ENCODE measurements at regions not wholly inside any gene's neighbourhood (a gene's known extent, or its start where the extent isn't known, plus 50 kb on each side); places are given as distances from the start of the nearest gene placed in this dataset.

- DNase-seq (ENCODE audit: low read depth) = no peak
- TF ChIP-seq CTCF (IDR thresholded peaks at IDR 0.05; ENCODE audit: insufficient read depth, low read depth, low read length) = no peak
- Histone ChIP-seq H3K4me3 (ENCODE audit: low read depth, low read length) (no peak overlapping the region), H3K36me3 (ENCODE audit: control insufficient read depth, insufficient read depth, low read length) (no peaks in the 10 kb centered on the region), H3K27me3 (ENCODE audit: control insufficient read depth, insufficient read depth, low read length) (no peaks in the 10 kb centered on the region)
- POLR2A ChIA-PET = no interaction called here
- CTCF ChIA-PET = interaction anchor here (0.6 kb wide), 1 partner anchor 25 kb away, joined by 6 read pairs; no protein-coding TSS in a partner anchor
These were observed 571.6 kb downstream of the LRRIQ3 start for GRCh38 chr1:73626326-73626725.

- Histone ChIP-seq H3K27me3 (ENCODE audit: control insufficient read depth, insufficient read depth, low read length) (no peaks in the 10 kb centered on the region), H3K4me3 (ENCODE audit: low read depth, low read length) (no peak overlapping the region), H3K36me3 (ENCODE audit: control insufficient read depth, insufficient read depth, low read length) (no peaks in the 10 kb centered on the region)
- ChIA-PET POLR2A (no interaction called here), CTCF (no interaction called here)
- no peak for TF ChIP-seq CTCF (IDR thresholded peaks at IDR 0.05; ENCODE audit: insufficient read depth, low read depth, low read length)
- DNase-seq (ENCODE audit: low read depth) = no peak
These were observed 574.0 kb downstream of the LRRIQ3 start for GRCh38 chr1:73623946-73624345.

DNA sequence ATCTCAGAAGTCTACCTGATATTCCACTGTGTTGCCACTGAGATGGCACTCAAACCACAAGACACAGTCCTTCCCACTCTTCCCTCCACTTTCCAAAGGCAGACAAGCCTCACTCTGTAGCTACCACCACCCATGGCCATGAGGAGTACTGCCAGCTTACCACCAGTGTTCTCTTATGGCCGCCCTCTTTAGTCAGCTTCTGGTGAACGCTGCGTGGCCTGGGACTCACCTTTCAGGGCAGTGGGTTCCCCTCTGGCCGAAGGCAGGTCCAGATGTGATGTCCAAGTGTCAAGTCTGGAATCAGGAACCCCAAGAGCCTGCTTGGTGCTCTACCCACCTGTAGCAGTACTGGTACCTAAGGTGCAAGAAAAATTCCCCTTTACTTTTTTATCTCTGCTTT lies 580.8 kb downstream of the LRRIQ3 start:
- Histone ChIP-seq H3K27me3 (ENCODE audit: control insufficient read depth, insufficient read depth, low read length) (no peaks in the 10 kb centered on the region), H3K36me3 (ENCODE audit: control insufficient read depth, insufficient read depth, low read length) (no peaks in the 10 kb centered on the region), H3K4me3 (ENCODE audit: low read depth, low read length) (no peak overlapping the region)
- TF ChIP-seq CTCF (IDR thresholded peaks at IDR 0.05; ENCODE audit: insufficient read depth, low read depth, low read length) = no peak
- no peak for DNase-seq (ENCODE audit: low read depth)
- ChIA-PET POLR2A (no interaction called here), CTCF (no interaction called here)

DNA sequence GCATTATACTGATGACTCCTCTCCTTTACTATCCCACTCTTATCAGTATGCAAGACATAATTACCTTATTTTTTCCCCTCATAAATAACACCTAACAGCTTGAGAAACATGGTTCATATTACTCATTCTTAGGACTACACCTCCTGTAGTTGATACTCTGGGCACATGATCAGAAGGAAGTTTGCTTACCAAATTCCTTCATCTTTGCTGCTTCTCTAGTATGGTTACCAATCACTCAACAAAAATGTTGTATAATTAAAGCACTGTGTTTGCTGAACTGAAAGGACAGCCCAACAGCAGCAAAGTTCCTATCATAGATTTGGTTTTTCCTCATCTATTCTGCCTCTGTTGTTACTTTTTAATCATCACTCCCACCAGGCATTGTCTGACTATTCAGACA lies 586.3 kb downstream of the LRRIQ3 start:
- H3K4me3 ChIP-seq (ENCODE audit: low read depth, low read length) = no peak overlapping the region
- POLR2A ChIA-PET = no interaction called here
- no peaks in the 10 kb centered on the region for H3K36me3 ChIP-seq (ENCODE audit: control insufficient read depth, insufficient read depth, low read length)
- no peak for TF ChIP-seq CTCF (IDR thresholded peaks at IDR 0.05; ENCODE audit: insufficient read depth, low read depth, low read length)
- DNase-seq (ENCODE audit: low read depth) = no peak
- H3K27me3 ChIP-seq (ENCODE audit: control insufficient read depth, insufficient read depth, low read length) = no peaks in the 10 kb centered on the region
- CTCF ChIA-PET = no interaction called here

GRCh38 chr1:73604739-73605138 lies 593.2 kb downstream of the LRRIQ3 start:
- H3K27me3 ChIP-seq (ENCODE audit: control insufficient read depth, insufficient read depth, low read length) = no peaks in the 10 kb centered on the region
- H3K4me3 ChIP-seq (ENCODE audit: low read depth, low read length) = no peak overlapping the region
- no peaks in the 10 kb centered on the region for H3K36me3 ChIP-seq (ENCODE audit: control insufficient read depth, insufficient read depth, low read length)
- ChIA-PET POLR2A (no interaction called here), CTCF (no interaction called here)
- TF ChIP-seq CTCF (IDR thresholded peaks at IDR 0.05; ENCODE audit: insufficient read depth, low read depth, low read length) = no peak
- no peak for DNase-seq (ENCODE audit: low read depth)

Measured in BJ (cell line).